A549 (cell line): ENCODE measurements at regions not wholly inside any gene's neighbourhood (a gene's known extent, or its start where the extent isn't known, plus 50 kb on each side); places are given as distances from the start of the nearest gene placed in this dataset.

Experiments
- ATAC-seq, 2 experiments: fragments of 200-7000 bp in 1 of 2; fragments of >200 bp in 1 of 2; cut with Nextera tagmentation in 1 of 2; cut with Tn5 transposase in 1 of 2; 3 replicates each; pipeline versions ENCODE4 v1.8.0 to v1.9.1; 2018 to 2020; ENCODE audit warnings: mild to moderate bottlenecking in 1 of 2, moderate library complexity in 1 of 2
- CTCF ChIA-PET: fragments of 300-600 bp; sonication (Branson Sonifier 250); formaldehyde crosslinking; extraction: SDS; loops from one replicate; lab custom pipeline; 2021; ENCODE audit warnings: antibody characterized with exemption, inconsistent platforms; lab: Yijun Ruan, JAX
- POLR2A ChIA-PET: fragments of 350-600 bp; formaldehyde crosslinking; extraction: SDS; loops from one replicate; lab custom pipeline; 2021; ENCODE audit warnings: antibody characterized with exemption, inconsistent platforms; lab: Yijun Ruan, JAX
- DNase-seq, 2 experiments: peaks; one replicate each; pipeline versions ENCODE4 v3.0.0 to v3.0.0-alpha.2; 2011 to 2016; ENCODE audit warnings: low read depth in 1 of 2, low spot score in 1 of 2
- FAIRE-seq: peaks from 2 replicates; lab custom pipeline; 2011; peaks lifted over from hg19 to GRCh38; lab: Jason Lieb, UNC
- H3K27ac ChIP-seq, 2 experiments: fragments of >200 bp; sonication (Bioruptor Twin); formaldehyde crosslinking; 3 replicates each; pipeline ENCODE4 v1.5.1; 2016 to 2017
- H3K4me1 ChIP-seq: fragments of >200 bp; sonication (Bioruptor Twin); formaldehyde crosslinking; 3 replicates; pipeline ENCODE4 v1.6.1; 2016
- H3K4me2 ChIP-seq: fragments of >200 bp; sonication (Bioruptor Twin); formaldehyde crosslinking; 3 replicates; pipeline ENCODE4 v1.6.1; 2016
- H3K4me3 ChIP-seq: fragments of >200 bp; sonication (Bioruptor Twin); formaldehyde crosslinking; 3 replicates; pipeline ENCODE4 v1.5.1; 2016
- H3K9me3 ChIP-seq: fragments of >200 bp; sonication (Bioruptor Twin); formaldehyde crosslinking; 3 replicates; pipeline ENCODE4 v1.6.1; 2016
- CHD4 ChIP-seq: fragments of 200-600 bp; sonication (generic); IDR thresholded peaks from 2 replicates; pipeline ENCODE4 v1.6.1; 2016; ENCODE audit warnings: antibody characterized with exemption, mild to moderate bottlenecking, borderline replicate concordance
- FOSB ChIP-seq: fragments of 250-450 bp; sonication (Bioruptor Pico); IDR thresholded peaks from 2 replicates; pipeline ENCODE4 v1.5.0; 2020; ENCODE audit warnings: mild to moderate bottlenecking, moderate library complexity
- FOSL2 ChIP-seq, 2 experiments: fragments of 450-650 bp in 1 of 2; fragments of >200 bp in 1 of 2; sonication (Bioruptor Twin) in 1 of 2; formaldehyde crosslinking; IDR thresholded peaks; 2 replicates each; pipeline versions ENCODE4 v1.5.0 to v1.6.1; 2016 to 2020; ENCODE audit warnings: mild to moderate bottlenecking in 1 of 2, moderate library complexity in 1 of 2
- HOXB13 ChIP-seq: fragments of 250-450 bp; sonication (Bioruptor Pico); IDR thresholded peaks from 2 replicates; pipeline ENCODE4 v1.5.0; 2020; ENCODE audit warnings: low read depth, mild to moderate bottlenecking, moderate library complexity
- HOXB5 ChIP-seq: fragments of 250-450 bp; sonication (Bioruptor Pico); IDR thresholded peaks from 2 replicates; pipeline ENCODE4 v1.5.0; 2020; ENCODE audit warnings: mild to moderate bottlenecking, moderate library complexity
- MYC ChIP-seq: IDR thresholded peaks from 2 replicates; pipeline ENCODE4 v1.6.1; 2012; ENCODE audit warnings: mild to moderate bottlenecking, inconsistent platforms, low read length, improper control_type of control experiment, borderline replicate concordance
- NFE2L2 ChIP-seq: fragments of 150-350 bp; conservative IDR thresholded peaks from 2 replicates; pipeline ENCODE4 v1.6.1; 2014; ENCODE audit warnings: low read length
- POLR2AphosphoS2 ChIP-seq: conservative IDR thresholded peaks from 2 replicates; pipeline ENCODE4 v1.6.1; 2012; ENCODE audit warnings: low read length, improper control_type of control experiment, inconsistent platforms
- RFX5 ChIP-seq: fragments of 450-650 bp; IDR thresholded peaks from 2 replicates; pipeline ENCODE4 v1.7.1; 2014; ENCODE audit warnings: antibody characterized with exemption, mild to moderate bottlenecking, moderate library complexity
- RNF2 ChIP-seq: fragments of 200-600 bp; sonication (generic); IDR thresholded peaks from 2 replicates; pipeline ENCODE4 v1.6.1; 2016; ENCODE audit warnings: low read depth, mild to moderate bottlenecking, antibody characterized with exemption, moderate library complexity, borderline replicate concordance
- SREBF2 ChIP-seq: fragments of 450-650 bp; IDR thresholded peaks from 2 replicates; pipeline ENCODE4 v1.6.1; 2014; ENCODE audit warnings: mild to moderate bottlenecking, moderate library complexity
- TFCP2L1 ChIP-seq: fragments of 250-450 bp; sonication (Bioruptor Pico); IDR thresholded peaks from 2 replicates; pipeline ENCODE4 v1.5.0; 2021; ENCODE audit warnings: mild to moderate bottlenecking
- ZC3H11A ChIP-seq: fragments of 450-650 bp; IDR thresholded peaks from 2 replicates; pipeline ENCODE4 v1.6.1; 2014; ENCODE audit warnings: antibody characterized with exemption, mild to moderate bottlenecking
- TF ChIP-seq, protein P1 (sequence below): fragments of >200 bp; sonication (Bioruptor Twin); formaldehyde crosslinking; IDR thresholded peaks from 3 replicates; pipeline ENCODE4 v1.5.1; 2016
- TF ChIP-seq, protein P2 (sequence below): fragments of >200 bp; sonication (Bioruptor Twin); formaldehyde crosslinking; IDR thresholded peaks from 3 replicates; pipeline ENCODE4 v1.6.1; 2016
- TF ChIP-seq, protein P3 (sequence below): fragments of >200 bp; sonication (Bioruptor Twin); formaldehyde crosslinking; IDR thresholded peaks from 2 replicates; pipeline ENCODE4 v1.6.1; 2016

DNA sequence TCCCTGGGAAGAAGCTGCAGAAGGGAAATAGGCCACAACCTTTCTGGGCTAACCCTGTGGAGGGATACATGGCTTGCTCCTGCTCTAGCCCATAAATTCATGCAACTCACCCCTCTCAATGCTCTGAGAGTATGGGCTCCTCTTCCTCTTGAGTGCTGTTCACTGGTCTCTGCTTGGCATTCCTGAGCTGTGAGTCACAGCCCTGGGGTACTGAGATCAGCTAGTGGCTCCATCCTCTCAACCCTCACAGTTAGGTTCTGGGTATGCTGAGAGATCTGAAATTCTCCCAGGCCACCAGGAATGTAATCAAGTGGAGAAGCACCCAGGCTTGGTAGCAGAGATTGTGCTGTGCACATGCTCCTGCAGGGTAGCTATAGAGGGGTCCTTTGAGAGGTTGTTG is 60.6 kb upstream of the SPANXN2 start:
- no peak for ATAC-seq

More for the DNA sequence above, 60.6 kb upstream of the SPANXN2 start:
- ChIA-PET CTCF (no interaction called here), POLR2A (no interaction called here)
- DNase-seq (no peak), FAIRE-seq (no peak)
- no peaks in the 10 kb centered on the region for H3K4me1 ChIP-seq
- TF ChIP-seq HOXB13 (CRISPR knock-in tag) (no peak), CHD4 (no peak), ZC3H11A (no peak), NFE2L2 (no peak), RNF2 (no peak), MYC (no peak), HOXB5 (no peak), RFX5 (no peak), POLR2AphosphoS2 (no peak), FOSB (CRISPR knock-in tag) (no peak), TFCP2L1 (CRISPR knock-in tag) (no peak), FOSL2 (IDR thresholded peaks at IDR 0.05) (no peak), FOSL2 (CRISPR knock-in tag; IDR thresholded peaks at IDR 0.05) (no peak), SREBF2 (no peak)
- TF ChIP-seq, protein P1, sequence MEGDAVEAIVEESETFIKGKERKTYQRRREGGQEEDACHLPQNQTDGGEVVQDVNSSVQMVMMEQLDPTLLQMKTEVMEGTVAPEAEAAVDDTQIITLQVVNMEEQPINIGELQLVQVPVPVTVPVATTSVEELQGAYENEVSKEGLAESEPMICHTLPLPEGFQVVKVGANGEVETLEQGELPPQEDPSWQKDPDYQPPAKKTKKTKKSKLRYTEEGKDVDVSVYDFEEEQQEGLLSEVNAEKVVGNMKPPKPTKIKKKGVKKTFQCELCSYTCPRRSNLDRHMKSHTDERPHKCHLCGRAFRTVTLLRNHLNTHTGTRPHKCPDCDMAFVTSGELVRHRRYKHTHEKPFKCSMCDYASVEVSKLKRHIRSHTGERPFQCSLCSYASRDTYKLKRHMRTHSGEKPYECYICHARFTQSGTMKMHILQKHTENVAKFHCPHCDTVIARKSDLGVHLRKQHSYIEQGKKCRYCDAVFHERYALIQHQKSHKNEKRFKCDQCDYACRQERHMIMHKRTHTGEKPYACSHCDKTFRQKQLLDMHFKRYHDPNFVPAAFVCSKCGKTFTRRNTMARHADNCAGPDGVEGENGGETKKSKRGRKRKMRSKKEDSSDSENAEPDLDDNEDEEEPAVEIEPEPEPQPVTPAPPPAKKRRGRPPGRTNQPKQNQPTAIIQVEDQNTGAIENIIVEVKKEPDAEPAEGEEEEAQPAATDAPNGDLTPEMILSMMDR: no peak
- TF ChIP-seq, protein P2, sequence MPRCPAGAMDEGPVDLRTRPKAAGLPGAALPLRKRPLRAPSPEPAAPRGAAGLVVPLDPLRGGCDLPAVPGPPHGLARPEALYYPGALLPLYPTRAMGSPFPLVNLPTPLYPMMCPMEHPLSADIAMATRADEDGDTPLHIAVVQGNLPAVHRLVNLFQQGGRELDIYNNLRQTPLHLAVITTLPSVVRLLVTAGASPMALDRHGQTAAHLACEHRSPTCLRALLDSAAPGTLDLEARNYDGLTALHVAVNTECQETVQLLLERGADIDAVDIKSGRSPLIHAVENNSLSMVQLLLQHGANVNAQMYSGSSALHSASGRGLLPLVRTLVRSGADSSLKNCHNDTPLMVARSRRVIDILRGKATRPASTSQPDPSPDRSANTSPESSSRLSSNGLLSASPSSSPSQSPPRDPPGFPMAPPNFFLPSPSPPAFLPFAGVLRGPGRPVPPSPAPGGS: no peak
- TF ChIP-seq, protein P3, sequence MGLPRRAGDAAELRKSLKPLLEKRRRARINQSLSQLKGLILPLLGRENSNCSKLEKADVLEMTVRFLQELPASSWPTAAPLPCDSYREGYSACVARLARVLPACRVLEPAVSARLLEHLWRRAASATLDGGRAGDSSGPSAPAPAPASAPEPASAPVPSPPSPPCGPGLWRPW: no peak
- no peak overlapping the region for H3K4me3 ChIP-seq
- no peaks in the 10 kb centered on the region for H3K9me3 ChIP-seq
- H3K27ac ChIP-seq: no peak overlapping the region
- no peak overlapping the region for H3K4me2 ChIP-seq
